Activated CD4-positive, alpha-beta T cell treated with anti-CD3 and anti-CD28 coated beads, Interleukin-2, amount 50 U/mL, for 16 hours (primary cell): ENCODE measurements at regions not wholly inside any gene's neighbourhood (a gene's known extent, or its start where the extent isn't known, plus 50 kb on each side); places are given as distances from the start of the nearest gene placed in this dataset.

ENCODE experiments used
- DNase-seq: peaks from one replicate; pipeline ENCODE4 v3.0.0-alpha.2; 2020

GRCh38 chr22:20637750-20638506 is 130.5 kb downstream of the MED15 start:
- DNase-seq = peak; percentile 53

- DNase-seq = no peak
Measured at GRCh38 chr22:20638507-20638870, 131.1 kb downstream of the MED15 start.

- DNase-seq = no peak
Measured at GRCh38 chr22:20639343-20639742, 131.9 kb downstream of the MED15 start.

GRCh38 chr22:20639750-20640149 is 132.3 kb downstream of the MED15 start:
- DNase-seq = no peak

GRCh38 chr22:20641198-20641892 is 132.6 kb upstream of the SERPIND1 start:
- no peak for DNase-seq

GRCh38 chr22:20641919-20642579 is 131.9 kb upstream of the SERPIND1 start:
- DNase-seq = no peak

GRCh38 chr22:20642668-20643179 is 131.2 kb upstream of the SERPIND1 start:
- DNase-seq = no peak

- no peak for DNase-seq
Measured at GRCh38 chr22:20644071-20644642, 129.8 kb upstream of the SERPIND1 start.

GRCh38 chr22:20645954-20646353 is 128.0 kb upstream of the SERPIND1 start:
- DNase-seq = no peak

- no peak for DNase-seq
Measured at GRCh38 chr22:20646415-20646814, 127.5 kb upstream of the SERPIND1 start.

GRCh38 chr22:20646906-20647305 is 127.0 kb upstream of the SERPIND1 start:
- DNase-seq = no peak

- DNase-seq = no peak
Measured at GRCh38 chr22:20647586-20648305, 126.2 kb upstream of the SERPIND1 start.

GRCh38 chr22:20648306-20648903 is 125.5 kb upstream of the SERPIND1 start:
- DNase-seq = no peak

- no peak for DNase-seq
Measured at GRCh38 chr22:20650294-20651207, 123.4 kb upstream of the SERPIND1 start.

- no peak for DNase-seq
Measured at GRCh38 chr22:20651286-20651685, 122.6 kb upstream of the SERPIND1 start.

GRCh38 chr22:20652130-20652529 is 121.8 kb upstream of the SERPIND1 start:
- no peak for DNase-seq

GRCh38 chr22:20652582-20652981 is 121.3 kb upstream of the SERPIND1 start:
- DNase-seq = no peak

- no peak for DNase-seq
Measured at GRCh38 chr22:20653012-20653794, 120.7 kb upstream of the SERPIND1 start.

- DNase-seq = no peak
Measured at GRCh38 chr22:20653795-20654342, 120.0 kb upstream of the SERPIND1 start.
